ENCODE measurements at regions not wholly inside any gene's neighbourhood (a gene's known extent, or its start where the extent isn't known, plus 50 kb on each side); places are given as distances from the start of the nearest gene placed in this dataset.

DNA sequence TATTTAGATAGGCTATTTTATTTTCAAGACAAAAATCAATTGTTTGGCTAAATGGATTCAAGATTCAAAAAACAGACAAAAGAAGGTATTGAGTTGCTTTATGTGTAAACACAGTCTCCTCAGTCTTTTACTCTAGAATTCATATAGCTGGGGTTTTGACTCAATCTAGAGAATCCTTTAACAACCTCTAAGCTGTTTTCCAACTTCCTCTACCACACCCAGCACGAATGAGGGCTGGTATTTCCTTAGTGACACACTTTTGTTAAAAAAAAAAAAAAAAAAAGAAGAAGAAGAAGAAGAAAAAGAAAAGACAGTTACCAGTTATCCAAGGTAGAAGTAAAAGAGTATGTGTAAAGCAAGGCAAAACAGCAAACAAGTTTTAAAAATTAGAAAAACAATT is 732.8 kb upstream of the GOLIM4 start:
- Histone ChIP-seq H3K27me3 (replicated peaks; ENCODE audit: control insufficient read depth, insufficient read depth, low read length) (no peaks in the 10 kb centered on the region), H3K4me3 (replicated peaks; ENCODE audit: low read depth, low read length) (no peak overlapping the region), H3K36me3 (ENCODE audit: control insufficient read depth, insufficient read depth, low read length) (no peaks in the 10 kb centered on the region)
- no peak for DNase-seq (ENCODE audit: extremely low read depth, insufficient read length)
- TF ChIP-seq, protein P1, sequence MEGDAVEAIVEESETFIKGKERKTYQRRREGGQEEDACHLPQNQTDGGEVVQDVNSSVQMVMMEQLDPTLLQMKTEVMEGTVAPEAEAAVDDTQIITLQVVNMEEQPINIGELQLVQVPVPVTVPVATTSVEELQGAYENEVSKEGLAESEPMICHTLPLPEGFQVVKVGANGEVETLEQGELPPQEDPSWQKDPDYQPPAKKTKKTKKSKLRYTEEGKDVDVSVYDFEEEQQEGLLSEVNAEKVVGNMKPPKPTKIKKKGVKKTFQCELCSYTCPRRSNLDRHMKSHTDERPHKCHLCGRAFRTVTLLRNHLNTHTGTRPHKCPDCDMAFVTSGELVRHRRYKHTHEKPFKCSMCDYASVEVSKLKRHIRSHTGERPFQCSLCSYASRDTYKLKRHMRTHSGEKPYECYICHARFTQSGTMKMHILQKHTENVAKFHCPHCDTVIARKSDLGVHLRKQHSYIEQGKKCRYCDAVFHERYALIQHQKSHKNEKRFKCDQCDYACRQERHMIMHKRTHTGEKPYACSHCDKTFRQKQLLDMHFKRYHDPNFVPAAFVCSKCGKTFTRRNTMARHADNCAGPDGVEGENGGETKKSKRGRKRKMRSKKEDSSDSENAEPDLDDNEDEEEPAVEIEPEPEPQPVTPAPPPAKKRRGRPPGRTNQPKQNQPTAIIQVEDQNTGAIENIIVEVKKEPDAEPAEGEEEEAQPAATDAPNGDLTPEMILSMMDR (IDR thresholded peaks at IDR 0.05; ENCODE audit: insufficient read depth, low read length, poor library complexity, severe bottlenecking): no peak

DNA sequence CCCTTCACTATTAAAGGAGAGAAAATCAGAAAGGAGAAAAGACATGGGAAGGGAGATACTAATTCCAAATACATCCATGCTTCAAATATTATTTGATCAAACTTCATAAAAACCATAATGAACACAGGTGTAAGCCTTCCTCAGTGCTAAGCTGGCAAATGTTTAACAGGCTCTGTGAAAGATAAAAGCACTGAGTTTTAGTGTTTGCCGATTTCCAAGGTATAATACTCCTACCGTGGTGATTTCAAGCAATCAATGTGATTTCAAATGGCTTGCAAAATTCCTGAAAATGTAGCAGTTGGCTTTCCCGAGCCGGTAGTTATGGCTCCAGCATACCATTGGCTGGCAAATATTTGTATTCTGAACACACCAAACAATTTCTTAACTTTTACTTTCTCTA is 732.3 kb upstream of the GOLIM4 start:
- DNase-seq (ENCODE audit: extremely low read depth, insufficient read length): no peak
- TF ChIP-seq, protein P1 (IDR thresholded peaks at IDR 0.05; ENCODE audit: insufficient read depth, low read length, poor library complexity, severe bottlenecking): no peak
- Histone ChIP-seq H3K4me3 (replicated peaks; ENCODE audit: low read depth, low read length) (no peak overlapping the region), H3K27me3 (replicated peaks; ENCODE audit: control insufficient read depth, insufficient read depth, low read length) (no peaks in the 10 kb centered on the region), H3K36me3 (ENCODE audit: control insufficient read depth, insufficient read depth, low read length) (no peaks in the 10 kb centered on the region)

DNA sequence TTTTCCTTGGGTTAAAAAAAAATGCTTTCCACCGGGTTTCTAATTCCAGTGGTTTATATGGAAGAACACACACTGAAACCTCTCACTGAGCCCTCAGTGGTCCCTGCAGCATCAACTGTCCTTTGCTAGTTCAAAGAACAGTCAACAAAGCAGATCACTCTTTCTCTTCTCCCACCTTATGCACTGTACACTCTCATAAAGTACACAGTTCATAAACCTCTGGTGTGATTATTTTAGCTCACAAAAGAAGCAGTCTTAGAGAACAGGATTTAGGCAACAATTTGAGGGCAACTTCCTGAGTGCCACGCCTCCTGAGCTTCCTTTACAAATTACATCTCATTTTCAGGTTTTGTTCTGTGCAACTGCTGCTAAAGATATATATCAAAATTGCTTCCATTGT is 728.4 kb upstream of the GOLIM4 start:
- no peak for DNase-seq (ENCODE audit: extremely low read depth, insufficient read length)
- Histone ChIP-seq H3K36me3 (ENCODE audit: control insufficient read depth, insufficient read depth, low read length) (no peaks in the 10 kb centered on the region), H3K4me3 (replicated peaks; ENCODE audit: low read depth, low read length) (no peak overlapping the region), H3K27me3 (replicated peaks; ENCODE audit: control insufficient read depth, insufficient read depth, low read length) (no peaks in the 10 kb centered on the region)
- TF ChIP-seq, protein P1 (IDR thresholded peaks at IDR 0.05; ENCODE audit: insufficient read depth, low read length, poor library complexity, severe bottlenecking): no peak

DNA sequence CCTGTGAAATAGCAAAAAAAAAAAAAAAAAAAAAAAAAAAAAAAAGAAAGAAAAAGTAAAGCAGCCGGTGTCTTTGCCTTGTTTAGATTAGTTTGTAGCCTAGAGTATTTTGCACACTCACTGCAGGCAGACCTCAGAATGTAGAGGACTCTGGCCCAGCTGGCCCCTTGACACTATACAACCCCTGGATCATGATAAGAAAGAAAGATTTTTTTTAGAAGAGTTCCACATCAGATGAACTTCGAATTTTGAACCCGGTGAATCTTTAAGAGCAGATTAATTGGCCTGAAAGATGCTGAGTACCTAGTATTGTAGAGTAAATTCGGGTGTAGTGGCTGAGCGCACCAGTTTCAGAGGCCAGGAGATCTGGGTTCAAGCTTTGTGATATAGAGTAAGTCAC is 727.7 kb upstream of the GOLIM4 start:
- TF ChIP-seq, protein P1 (IDR thresholded peaks at IDR 0.05; ENCODE audit: insufficient read depth, low read length, poor library complexity, severe bottlenecking): no peak
- no peaks in the 10 kb centered on the region for H3K27me3 ChIP-seq (replicated peaks; ENCODE audit: control insufficient read depth, insufficient read depth, low read length)
- H3K36me3 ChIP-seq (ENCODE audit: control insufficient read depth, insufficient read depth, low read length): no peaks in the 10 kb centered on the region
- no peak for DNase-seq (ENCODE audit: extremely low read depth, insufficient read length)
- H3K4me3 ChIP-seq (replicated peaks; ENCODE audit: low read depth, low read length): no peak overlapping the region

DNA sequence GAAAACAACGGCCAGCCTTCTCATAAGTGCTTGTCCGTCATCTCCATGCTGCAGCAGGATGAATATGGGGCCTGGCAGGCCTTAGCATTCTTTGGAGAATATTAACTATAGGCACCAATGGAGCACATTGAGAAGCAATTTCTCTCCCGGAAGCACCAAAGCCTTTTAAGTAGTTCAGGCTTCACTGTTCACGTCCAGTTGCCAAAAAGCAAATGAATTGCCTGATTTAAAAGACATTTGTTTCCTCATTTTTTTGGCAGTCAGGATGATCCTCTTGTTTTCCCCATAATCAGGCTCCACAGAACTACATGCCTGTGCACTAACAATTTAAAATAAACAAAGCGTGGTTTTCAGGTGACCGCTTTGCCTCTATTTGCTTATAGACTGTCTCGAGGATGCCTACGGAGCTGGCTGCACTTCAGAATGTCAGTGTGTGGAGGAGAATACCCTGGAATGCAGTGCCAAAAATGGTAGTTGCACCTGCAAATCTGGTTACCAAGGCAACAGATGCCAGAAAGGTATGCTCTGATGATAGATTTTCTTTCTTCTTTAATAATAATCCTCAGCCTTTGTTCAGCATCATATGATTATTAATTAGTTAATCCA is 725.2 kb upstream of the GOLIM4 start:
- no peaks in the 10 kb centered on the region for H3K36me3 ChIP-seq (ENCODE audit: control insufficient read depth, insufficient read depth, low read length)
- no peaks in the 10 kb centered on the region for H3K27me3 ChIP-seq (replicated peaks; ENCODE audit: control insufficient read depth, insufficient read depth, low read length)
- DNase-seq (ENCODE audit: extremely low read depth, insufficient read length): no peak
- TF ChIP-seq, protein P1 (IDR thresholded peaks at IDR 0.05; ENCODE audit: insufficient read depth, low read length, poor library complexity, severe bottlenecking): no peak
- H3K4me3 ChIP-seq (replicated peaks; ENCODE audit: low read depth, low read length): no peak overlapping the region

DNA sequence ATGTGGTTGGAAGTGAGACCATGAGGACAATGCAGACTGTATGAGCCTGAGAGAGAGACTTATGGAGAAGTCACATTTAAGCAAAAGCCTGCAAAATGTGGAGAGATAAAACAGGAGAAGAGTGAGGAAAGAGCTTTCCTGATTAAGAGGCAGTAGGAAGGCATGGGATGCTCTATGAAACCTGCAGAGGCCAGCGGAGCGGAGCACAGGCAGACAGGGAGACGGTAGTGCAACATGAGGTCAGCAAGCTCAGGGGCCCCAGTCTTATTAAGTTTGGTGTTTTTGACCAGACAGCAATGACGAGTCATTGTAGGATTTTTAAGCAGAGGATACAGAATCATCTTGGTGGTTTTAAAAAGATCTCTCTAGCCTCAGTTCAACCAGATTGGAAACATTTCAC is 721.5 kb upstream of the GOLIM4 start:
- TF ChIP-seq, protein P1 (IDR thresholded peaks at IDR 0.05; ENCODE audit: insufficient read depth, low read length, poor library complexity, severe bottlenecking): no peak
- H3K27me3 ChIP-seq (replicated peaks; ENCODE audit: control insufficient read depth, insufficient read depth, low read length): no peaks in the 10 kb centered on the region
- DNase-seq (ENCODE audit: extremely low read depth, insufficient read length): no peak
- H3K36me3 ChIP-seq (ENCODE audit: control insufficient read depth, insufficient read depth, low read length): no peaks in the 10 kb centered on the region
- H3K4me3 ChIP-seq (replicated peaks; ENCODE audit: low read depth, low read length): no peak overlapping the region

All from GM06990 (cell line).